AG09319 (cell line): ENCODE measurements at regions not wholly inside any gene's neighbourhood (a gene's known extent, or its start where the extent isn't known, plus 50 kb on each side); places are given as distances from the start of the nearest gene placed in this dataset.

Experiments used
- DNase-seq: peaks from one replicate; pipeline ENCODE4 v3.0.0-alpha.2; 2010; ENCODE audit warnings: low read depth; ENCODE audit errors: extremely low read depth
- CTCF ChIP-seq: IDR thresholded peaks from 2 replicates; pipeline ENCODE4 v1.5.1; 2011; ENCODE audit warnings: low read depth, mild to moderate bottlenecking, inconsistent platforms, low read length, moderate library complexity

GRCh38 chrX:150236327-150236726 is 126.8 kb upstream of the MAMLD1 start:
- no peak for TF ChIP-seq CTCF
- DNase-seq = no peak

GRCh38 chrX:150238632-150239382 is 124.3 kb upstream of the MAMLD1 start:
- TF ChIP-seq CTCF = no peak

GRCh38 chrX:150239946-150240642 is 123.0 kb upstream of the MAMLD1 start:
- no peak for TF ChIP-seq CTCF

More at GRCh38 chrX:150238632-150239382, 124.3 kb upstream of the MAMLD1 start:
- DNase-seq = no peak

GRCh38 chrX:150240643-150240970 is 122.5 kb upstream of the MAMLD1 start:
- no peak for DNase-seq
- no peak for TF ChIP-seq CTCF

More at GRCh38 chrX:150239946-150240642, 123.0 kb upstream of the MAMLD1 start:
- DNase-seq = no peak

GRCh38 chrX:150253959-150254620 is 109.0 kb upstream of the MAMLD1 start:
- no peak for DNase-seq
- TF ChIP-seq CTCF = no peak

GRCh38 chrX:150254909-150255308 is 108.2 kb upstream of the MAMLD1 start:
- TF ChIP-seq CTCF = no peak
- no peak for DNase-seq
